DMS 273 (cell line): ENCODE measurements at regions not wholly inside any gene's neighbourhood (a gene's known extent, or its start where the extent isn't known, plus 50 kb on each side); places are given as distances from the start of the nearest gene placed in this dataset.

Experiments
- DNase-seq: peaks from one replicate; lab custom pipeline; 2025; ENCODE audit not compliant: unreplicated experiment; lab: John Stamatoyannopoulos, UW

GRCh38 chr18:41482501-41482900 is 472.5 kb upstream of the PIK3C3 start:
- DNase-seq = peak; percentile 80

- DNase-seq = no peak
Observed at GRCh38 chr18:41466436-41467160, 488.4 kb upstream of the PIK3C3 start.

DNA sequence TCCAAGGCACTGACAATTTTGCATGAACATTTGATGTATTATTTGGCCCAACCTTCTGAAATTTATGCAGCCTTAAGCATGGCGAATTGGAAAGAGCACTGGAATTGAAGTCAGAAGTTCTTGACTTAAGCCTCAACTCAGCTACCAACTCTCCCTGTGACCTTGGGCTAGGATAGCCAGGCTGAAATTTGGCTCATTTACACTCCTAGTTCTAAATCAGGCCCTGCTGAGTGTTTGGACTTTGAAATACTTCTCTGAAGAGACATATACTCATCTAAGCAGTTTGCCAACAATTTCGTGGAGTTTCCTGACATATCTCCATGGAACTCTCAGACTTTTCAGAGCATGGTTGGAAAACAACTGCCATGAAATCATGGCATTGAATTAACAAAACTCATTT is 489.6 kb upstream of the PIK3C3 start:
- no peak for DNase-seq

DNA sequence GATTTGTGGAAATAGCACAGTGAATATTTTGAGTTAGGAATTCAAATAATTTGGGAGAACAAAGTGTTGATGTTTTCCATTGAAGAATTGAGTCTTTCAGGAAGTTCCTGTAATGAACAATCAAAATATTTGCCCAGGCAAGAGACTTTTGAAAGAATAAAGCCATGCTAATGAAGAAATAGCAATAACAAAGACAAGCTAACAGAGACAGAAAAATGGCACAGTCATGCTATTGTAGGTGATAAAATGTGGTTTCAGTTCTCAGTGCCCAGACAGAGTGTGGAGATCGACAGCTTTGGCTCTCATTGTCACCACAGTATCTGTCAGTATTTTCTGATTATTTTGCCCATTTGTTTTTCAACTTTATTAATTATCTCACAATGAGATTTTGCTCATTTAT is 490.8 kb upstream of the PIK3C3 start:
- DNase-seq = no peak

DNA sequence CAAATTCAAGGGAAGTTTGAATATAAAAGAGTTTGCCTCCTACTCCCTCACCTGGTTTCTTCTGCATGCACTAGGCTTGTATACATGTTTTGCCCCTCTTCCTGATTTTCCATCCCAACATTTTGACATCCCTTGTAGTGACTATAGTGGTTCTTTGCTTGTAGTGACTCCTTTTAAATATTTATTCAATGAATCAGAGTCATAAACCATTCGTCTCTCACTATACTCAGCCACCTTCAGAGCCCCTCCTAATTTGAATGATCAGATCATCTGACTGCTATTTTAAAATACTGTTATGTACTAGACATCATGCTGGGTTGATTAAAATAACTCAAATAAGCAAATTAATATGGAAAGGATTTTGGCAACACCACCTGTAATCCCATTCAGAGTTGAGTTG is 492.1 kb upstream of the PIK3C3 start:
- no peak for DNase-seq

GRCh38 chr18:41461114-41461513 is 493.9 kb upstream of the PIK3C3 start:
- DNase-seq = no peak

DNA sequence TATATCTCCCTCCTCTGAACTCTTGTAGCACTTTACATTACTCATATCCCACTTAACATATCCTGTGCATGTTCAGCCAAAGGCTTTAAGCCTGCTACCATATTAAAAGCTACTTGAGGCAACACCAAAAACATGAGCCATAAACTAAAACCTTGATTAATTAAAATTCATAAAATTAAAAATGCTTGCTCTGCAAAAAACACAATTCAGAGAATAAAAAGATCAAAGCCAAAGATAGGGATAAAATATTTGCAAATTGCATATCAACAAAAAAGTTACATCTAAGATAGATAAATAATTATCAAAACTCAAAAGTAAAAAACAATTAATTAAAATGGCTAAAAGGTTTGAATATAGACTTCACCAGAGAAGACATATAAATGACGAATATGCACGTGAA is 495.4 kb upstream of the PIK3C3 start:
- DNase-seq = no peak

DNA sequence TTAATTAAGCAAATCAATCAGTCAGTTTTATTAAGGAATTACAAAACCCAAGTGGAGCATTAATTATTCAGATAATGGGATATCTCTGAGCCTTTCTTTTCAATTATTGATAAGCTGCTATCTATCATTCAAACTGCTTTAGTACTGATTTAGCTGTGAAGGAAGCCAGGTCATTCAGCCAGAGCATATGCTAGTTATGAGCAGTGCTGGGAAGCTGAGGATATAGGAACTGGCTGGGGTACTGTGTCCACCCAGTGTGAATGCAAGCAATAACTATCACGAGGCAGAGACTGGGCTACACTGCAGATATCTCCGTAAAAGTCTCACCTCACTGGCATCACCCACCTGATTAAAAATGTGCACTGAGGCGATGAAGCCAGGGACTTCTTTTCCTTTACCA is 496.7 kb upstream of the PIK3C3 start:
- DNase-seq = no peak

GRCh38 chr18:41457765-41458326 is 497.2 kb upstream of the PIK3C3 start:
- no peak for DNase-seq

DNA sequence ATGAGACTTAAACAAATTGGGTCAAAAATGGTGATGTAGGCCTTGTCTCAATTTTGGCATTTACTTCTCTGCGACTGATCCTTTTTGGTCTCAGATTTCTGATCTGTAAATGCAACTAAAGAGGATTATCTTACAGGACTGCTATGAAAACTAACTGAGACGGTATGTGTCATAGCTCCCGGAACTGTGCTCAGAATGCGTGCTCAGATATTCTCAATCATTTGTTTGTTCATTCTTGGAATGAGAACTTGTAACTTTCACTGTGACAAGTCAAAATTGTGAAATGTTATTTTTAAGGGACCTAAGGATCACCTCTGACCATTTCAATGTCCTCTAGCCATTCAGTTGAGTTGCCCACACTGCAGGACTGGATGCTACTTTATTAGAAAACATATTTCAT is 498.2 kb upstream of the PIK3C3 start:
- DNase-seq = no peak

GRCh38 chr18:41449612-41450011 is 505.4 kb upstream of the PIK3C3 start:
- no peak for DNase-seq

DNA sequence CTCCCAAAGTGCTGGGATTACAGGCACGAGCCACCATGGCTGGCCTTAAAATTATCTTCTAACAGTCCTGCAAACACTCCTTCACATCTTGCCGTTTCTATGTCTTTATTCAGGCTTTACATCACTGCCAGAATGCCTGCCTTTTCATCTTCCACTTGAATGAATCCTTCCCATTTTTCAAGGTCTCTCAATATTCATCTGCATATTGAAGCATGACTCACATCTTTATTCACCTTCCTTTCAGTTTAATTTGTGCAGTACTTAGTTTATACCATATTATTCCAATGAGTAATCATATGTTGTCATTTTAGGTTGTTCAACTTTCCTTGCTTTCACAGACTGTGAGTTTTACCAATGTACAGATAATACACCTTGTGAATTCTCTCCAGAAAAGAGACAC is 510.1 kb upstream of the PIK3C3 start:
- DNase-seq = peak; percentile 18

- DNase-seq = no peak
Observed at GRCh38 chr18:41436772-41437171, 518.3 kb upstream of the PIK3C3 start.

DNA sequence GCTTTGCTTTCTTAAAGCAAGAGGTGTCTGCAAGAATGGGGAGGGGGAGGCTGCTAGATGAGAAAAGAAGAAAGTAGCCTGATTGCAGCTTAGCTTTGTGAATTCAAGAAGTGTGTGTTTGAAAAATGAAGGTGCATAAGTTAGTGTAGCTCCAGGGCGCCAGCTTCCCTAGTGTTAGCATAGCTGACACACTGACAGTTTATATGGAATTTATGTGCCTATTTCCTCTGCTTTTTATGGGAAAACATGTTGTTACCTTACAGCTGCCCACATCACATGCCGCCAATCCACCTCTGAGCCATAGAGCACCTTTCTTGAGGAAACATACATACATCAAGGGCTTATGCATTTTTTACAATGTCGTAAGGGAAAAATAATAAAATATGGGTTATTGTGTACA is 536.4 kb upstream of the PIK3C3 start:
- DNase-seq = no peak

- DNase-seq = no peak
Observed at GRCh38 chr18:41416044-41416443, 539.0 kb upstream of the PIK3C3 start.

DNA sequence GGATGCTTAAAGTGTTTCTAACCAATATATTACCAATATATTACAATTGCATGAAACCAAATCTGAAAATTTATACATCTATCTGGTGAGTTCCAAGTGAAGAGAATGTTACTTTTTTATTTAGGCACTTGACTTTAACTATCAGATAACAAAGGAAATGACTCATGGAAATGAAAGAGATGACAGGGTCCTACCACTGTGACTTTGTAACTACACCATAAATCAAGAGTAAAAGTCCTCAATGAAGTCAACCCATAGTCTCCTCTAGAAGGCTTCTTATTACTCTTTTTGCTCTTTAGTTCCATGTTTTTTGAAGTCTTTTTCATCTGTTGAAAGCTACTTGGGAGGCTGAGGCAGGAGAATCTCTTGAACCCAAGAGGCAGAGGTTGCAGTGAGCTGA is 545.0 kb upstream of the PIK3C3 start:
- DNase-seq = no peak

DNA sequence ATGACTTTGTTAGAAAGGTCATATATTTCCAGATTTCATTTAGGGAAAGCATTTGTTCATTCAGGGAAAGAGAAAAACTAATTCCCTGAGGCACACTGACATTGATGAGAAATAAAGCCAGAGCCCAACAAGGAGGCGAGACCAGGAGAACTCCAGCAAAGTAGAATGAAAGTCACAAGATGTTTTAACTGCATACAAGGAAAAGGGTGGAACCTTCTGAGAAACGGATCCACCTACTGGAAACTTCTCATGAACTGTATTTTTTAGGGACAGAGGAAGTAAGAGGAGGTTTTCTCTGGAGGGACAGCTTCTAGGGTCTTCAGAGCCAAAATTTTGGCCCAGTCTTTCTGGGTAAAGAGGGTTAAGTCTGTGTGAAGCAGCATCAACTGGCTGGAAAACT is 548.2 kb upstream of the PIK3C3 start:
- DNase-seq = no peak

GRCh38 chr18:41396861-41397260 is 558.2 kb upstream of the PIK3C3 start:
- DNase-seq = no peak

GRCh38 chr18:41396211-41396610 is 558.8 kb upstream of the PIK3C3 start:
- DNase-seq = no peak

DNA sequence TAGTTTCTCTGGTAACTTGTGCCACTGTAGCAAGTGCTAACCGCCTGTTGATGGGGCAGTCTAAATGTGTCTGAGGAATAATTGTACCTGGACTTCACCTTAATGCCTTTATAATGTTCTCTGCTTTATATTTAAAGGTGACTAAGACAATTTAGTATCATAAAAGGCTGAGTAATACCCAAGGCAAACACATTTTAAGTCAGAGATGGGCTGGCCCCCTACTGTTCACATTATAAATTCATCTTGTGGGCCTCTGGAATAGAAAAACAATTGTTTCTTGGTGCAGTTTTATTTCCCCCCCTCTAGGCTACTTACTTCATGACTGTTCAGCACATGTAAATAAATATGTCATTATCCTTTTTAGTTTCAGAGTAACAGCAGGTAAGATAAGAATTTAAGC is 559.3 kb upstream of the PIK3C3 start:
- peak; percentile 18 for DNase-seq

- peak; percentile 82 for DNase-seq
Observed at GRCh38 chr18:41391616-41392595, 563.1 kb upstream of the PIK3C3 start.

DNA sequence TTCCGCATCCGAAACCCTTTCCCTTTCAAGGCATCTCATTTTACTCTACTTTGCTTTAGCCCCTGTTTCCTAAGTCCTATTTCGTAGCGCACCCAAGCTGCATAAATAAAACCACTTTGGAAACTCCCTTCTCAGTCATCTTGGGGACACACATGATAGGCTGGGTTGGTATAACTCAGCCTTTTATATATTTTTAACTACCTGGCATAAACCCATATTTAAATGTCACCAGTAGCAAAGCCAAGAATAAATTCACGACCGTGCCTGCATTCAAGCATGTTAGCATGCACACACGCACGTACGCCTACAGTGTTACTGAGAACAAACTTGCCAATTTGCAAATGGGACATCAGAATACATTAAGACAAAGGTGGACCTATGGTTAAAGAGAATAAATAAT is 564.7 kb upstream of the PIK3C3 start:
- DNase-seq = no peak
